Spleen (tissue), 7 donors: ENCODE measurements at regions not wholly inside any gene's neighbourhood (a gene's known extent, or its start where the extent isn't known, plus 50 kb on each side); places are given as distances from the start of the nearest gene placed in this dataset.
"Not testable (repeated sequence)": the region's sequence is repeated elsewhere in the genome, so short reads cannot be mapped to it uniquely, and the experiment has no call there.

Experiments used
- CTCF ChIP-seq, 11 experiments: fragments of 200-600 bp in 7 of 11; fragments of 450-650 bp in 4 of 11; sonication (generic) in 4 of 11; IDR thresholded peaks in 8 of 11; conservative IDR thresholded peaks in 3 of 11; 1 replicate in 7 of 11; 2 replicates in 4 of 11; pipeline versions ENCODE4 v1.4.0 to v1.8.0; 2016 to 2021; ENCODE audit warnings: antibody characterized with exemption in 11 of 11, inconsistent platforms in 4 of 11, mild to moderate bottlenecking in 1 of 11
- POLR2A ChIP-seq, 3 donors: fragments of 450-650 bp; IDR thresholded peaks; one replicate each; pipeline ENCODE4 v1.5.1; 2017; ENCODE audit warnings: antibody characterized with exemption in 3 of 3, mild to moderate bottlenecking in 1 of 3
- POLR2AphosphoS5 ChIP-seq, 3 donors: sonication (generic); formaldehyde crosslinking; IDR thresholded peaks; one replicate each; pipeline ENCODE4 v1.5.1; 2017; ENCODE audit warnings: antibody characterized with exemption in 3 of 3
- donor health status: DM: no; HTN: no; CAD: no; lungs with moderate emphysema.
- donor health status: DM: no; HTN: no; CAD: no.
- donor health status: DM: no; HTN: no; CAD: no.

GRCh38 chr7:63291758-63292157 lies 706.9 kb upstream of the ZNF722 start:
- TF ChIP-seq POLR2A (IDR thresholded peaks at IDR 0.05); CTCF (IDR thresholded peaks at IDR 0.05 in 8 of 11, conservative IDR thresholded peaks at IDR 0.05 in 3 of 11); POLR2AphosphoS5 (IDR thresholded peaks at IDR 0.05): not testable (repeated sequence)
